ENCODE measurements at regions not wholly inside any gene's neighbourhood (a gene's known extent, or its start where the extent isn't known, plus 50 kb on each side); places are given as distances from the start of the nearest gene placed in this dataset.

DNA sequence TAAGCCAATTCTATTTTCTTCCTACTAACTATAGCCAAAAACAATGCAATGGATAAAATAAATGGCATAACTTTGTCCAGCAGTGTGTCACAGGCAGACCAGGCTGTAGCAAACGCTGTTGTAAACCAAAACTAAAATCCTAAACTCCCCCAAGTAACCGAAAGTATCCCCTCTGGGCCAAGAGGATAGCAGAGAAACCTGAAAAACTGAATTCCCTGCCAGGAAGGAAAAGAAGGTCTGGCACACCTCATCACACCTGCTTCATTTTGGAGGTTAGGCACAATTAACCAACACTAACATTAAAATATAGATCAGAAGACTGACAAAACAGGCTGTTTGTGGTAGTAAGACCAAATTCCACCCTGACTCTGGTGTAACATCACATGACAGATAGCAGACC, 356.8 kb upstream of the C1orf87 start:
- no peak for DNase-seq (ENCODE audit: low read depth)

DNA sequence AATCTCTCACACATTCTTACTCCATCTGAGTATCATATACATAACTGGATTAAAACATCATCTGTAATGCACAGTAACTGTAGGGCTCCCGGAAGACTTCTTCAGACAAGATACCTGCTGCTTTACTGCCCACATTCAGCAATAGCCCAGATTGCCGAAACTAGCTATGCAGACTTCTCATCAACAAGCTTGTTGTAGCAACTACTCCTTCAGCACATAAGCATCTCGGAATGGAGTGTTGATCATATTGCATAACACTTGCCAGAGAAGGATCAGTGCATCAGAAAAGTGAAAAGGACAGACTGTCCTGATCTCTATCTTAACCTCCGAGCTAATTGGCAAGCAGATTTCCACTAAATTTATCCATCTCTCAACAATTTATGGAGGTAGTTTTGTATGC, 354.6 kb upstream of the C1orf87 start:
- DNase-seq (ENCODE audit: low read depth) = no peak

DNA sequence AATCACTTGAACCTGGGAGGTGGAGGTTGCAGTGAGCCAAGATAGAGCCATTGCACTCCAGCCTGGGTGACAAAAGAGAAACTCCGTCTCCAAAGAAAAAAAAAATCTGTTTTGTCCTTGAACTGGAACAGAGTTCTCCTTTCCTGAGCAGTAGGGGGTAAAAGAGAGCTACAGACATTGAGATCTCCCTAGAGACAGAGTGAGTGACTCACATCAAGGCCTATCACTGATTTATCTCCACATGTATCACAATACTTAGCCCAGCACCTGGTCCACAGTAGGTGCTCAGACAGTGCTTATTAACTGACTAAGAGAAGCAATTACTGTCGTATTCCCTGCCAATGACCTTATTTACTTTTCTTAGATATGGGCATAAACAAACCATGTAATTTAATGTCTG, 354.1 kb upstream of the C1orf87 start:
- no peak for DNase-seq (ENCODE audit: low read depth)

DNA sequence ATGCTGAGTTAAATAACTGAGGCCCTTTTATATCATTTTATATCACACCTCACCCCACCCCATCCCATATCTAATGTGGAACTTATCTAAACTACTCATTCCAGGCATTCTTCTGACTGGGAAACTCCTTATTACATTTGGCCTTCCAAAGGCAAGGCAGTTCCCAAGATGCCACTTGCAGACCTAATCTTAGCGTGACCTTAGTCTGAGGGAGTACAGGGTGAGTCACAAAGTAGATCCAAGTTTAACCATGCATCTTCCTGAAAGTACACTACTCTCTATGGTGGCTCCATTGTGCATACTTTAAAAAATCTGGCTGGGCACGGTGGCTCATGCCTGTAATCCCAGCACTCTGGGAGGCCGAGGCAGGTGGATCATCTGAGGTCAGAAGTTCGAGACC, 353.6 kb upstream of the C1orf87 start:
- no peak for DNase-seq (ENCODE audit: low read depth)

DNA sequence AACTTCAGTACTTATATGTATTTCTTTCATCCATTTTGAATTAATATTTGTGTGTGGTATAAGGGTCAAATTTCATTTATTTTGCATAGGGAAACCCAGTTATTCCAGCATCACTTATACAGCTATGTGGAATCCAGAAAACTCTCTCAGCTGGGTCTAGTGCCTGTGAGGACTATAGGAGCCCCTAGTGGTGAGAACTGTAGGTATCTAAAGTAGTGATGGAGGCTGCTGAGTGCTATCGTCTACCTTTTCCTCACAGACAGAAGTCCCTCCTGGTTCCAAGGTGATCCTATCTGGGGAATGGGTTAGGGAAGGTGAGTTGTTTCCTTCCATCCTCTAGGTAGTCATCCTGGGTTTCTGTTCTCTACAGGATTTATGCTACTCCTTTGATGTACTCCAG, 352.0 kb upstream of the C1orf87 start:
- DNase-seq (ENCODE audit: low read depth) = no peak

DNA sequence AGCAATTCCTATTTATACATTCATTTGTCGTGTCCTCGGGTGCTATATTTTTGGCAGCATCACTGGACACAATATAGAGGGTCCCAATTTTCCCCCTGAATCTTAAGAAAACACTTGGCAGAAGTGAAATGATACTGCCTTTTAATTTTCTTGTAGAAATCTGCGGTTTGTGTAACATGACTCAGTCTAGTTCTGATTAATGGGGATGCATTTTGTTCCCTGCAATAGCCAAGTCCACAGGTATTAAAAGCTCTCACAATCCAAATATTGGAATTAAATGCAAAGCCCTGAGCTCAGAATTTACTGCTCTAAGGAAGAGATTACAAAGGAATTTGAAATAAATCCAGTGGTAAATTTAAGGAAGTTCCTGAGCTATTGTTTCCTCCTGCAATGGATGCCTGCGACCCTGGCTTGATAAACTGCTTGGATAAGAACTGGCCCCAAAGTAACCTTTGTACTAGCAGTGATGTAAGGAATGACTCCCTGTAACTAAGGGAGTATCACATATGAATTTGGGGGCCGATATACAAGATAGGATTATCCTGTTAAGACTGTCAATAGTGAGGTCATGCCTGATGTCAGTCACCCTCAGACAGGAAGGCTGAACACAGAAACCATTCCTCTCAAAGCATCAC, 349.7 kb upstream of the C1orf87 start:
- no peak for DNase-seq (ENCODE audit: low read depth)

DNA sequence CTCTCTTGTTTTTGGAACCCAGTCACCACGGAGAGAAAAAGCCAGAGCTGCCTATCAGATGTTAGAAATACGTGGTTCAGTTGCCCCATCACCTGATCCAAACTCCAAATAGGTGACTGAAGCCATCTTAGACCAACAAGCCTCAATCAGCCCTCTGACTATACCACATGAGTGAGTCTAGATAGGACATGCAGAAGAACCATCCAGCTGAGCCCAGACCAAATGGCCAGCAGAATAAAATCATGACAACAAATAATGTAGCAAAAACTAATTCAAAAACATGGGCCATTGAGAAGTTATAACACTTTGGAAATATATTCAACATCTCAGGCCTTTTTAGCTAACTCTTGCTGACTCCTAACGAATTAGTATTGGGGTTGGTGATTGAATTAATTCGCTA, 348.4 kb upstream of the C1orf87 start:
- DNase-seq (ENCODE audit: low read depth) = no peak

DNA sequence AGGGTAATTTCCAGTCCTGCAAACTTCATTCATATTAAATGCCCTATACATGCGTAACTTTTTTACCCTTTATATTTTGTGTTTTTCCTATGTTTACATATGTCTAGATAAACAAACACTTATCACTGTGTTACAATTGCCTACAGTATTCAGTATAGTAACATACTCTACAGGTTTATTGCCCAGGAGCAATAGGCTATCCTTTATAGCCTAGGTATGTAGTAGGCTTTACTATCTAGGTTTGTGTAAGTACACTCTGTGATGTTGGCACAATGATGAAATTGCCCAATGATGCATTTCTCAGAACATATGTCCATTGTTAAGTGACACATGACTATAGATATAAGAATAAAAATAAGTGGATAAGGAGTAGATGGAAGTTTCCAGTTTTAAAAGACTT, 345.5 kb upstream of the C1orf87 start:
- DNase-seq (ENCODE audit: low read depth) = no peak

DNA sequence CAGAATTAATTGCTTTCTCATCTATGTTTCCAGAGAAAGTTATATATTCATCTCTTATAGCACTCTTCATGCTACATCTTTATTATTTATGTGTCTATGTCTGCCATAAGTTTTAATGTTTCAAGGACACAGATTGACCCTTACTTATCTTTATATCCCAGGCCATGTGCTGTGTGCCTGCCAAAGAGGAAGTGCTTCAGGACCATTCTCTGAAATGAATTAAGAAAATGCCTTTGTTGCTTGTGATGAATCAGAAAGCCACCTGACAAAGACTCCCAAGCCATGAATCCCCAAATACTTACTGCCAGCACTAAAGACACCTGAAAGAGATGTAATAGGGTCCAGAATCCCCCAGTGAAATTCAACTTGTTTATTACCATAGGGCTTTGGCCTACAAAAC, 342.1 kb upstream of the C1orf87 start:
- no peak for DNase-seq (ENCODE audit: low read depth)

DNA sequence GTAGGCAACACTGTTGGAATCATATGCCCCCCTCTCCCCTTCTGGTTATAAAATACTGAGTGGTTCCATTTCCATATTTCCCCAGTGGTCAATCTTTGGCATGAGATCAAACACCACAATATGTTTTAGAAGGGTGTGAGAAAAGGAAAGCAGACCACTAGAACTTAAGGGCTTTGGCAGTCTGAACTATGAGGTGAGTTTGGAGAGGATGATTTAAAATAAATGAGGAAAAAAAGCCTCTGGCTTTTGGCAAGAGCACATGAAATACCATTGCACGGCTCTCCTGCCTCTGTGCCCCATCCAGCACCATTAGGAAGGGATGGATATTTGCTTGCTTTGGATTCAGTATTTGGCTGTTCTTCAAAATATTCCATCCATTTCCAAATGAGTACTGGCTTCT, 339.5 kb upstream of the C1orf87 start:
- DNase-seq (ENCODE audit: low read depth) = no peak

DNA sequence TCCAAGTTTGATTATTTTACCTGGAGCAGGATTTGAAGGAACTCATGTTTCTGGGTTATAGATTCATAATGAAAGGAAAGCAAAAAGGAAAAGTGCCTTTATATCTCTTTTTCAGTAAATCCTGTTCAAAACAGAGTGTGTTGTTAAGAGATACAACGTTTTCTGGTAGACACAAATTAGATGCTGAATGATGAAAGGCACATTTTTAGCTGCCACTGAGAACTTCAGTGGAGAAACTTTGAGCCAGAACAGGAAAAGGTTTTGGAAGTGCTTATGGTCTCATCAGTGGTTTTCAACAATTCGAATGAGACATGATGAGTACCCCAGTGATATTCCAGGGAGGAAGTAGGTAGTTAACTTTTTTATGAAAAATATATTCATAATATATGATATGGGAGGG, 338.0 kb upstream of the C1orf87 start:
- DNase-seq (ENCODE audit: low read depth) = no peak

DNA sequence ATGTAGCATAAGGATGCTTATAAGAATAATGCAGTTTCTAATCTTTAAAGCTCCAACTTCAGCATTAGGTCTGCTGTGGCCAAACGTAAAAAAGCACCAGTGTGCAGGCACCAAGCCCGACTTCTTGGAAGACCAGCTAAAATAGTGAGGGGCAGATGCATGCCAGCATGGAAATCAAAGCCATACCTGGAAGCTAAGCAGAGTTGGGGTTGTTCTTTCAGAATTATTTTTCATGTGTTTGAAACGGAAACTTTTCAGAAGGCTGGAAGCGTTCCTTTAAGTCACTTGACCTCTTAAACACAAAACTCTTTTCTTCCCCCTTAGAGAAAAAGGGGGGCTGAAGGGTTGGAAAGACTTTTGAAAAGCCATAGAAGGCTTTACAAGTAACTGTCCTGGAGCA, 329.2 kb upstream of the C1orf87 start:
- no peak for DNase-seq (ENCODE audit: low read depth)

DNA sequence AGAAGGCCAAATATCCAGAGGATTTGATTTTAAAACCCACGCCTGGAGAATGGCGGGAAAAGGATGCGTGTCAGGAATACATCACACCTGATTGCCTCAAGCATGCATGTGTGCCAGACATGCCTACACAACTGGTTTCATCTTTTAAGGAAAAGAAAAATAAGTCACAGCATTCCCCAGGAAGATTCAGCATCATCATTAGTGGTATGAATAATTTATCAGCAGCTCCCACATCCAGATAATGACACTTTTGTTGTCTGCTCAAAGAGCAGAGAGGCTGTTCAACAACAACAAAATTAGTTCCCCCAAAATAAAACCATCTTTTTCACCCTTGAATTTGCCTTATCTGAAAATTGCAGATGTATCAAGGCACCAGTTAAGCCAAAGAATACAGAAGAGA, 328.6 kb upstream of the C1orf87 start:
- no peak for DNase-seq (ENCODE audit: low read depth)

DNA sequence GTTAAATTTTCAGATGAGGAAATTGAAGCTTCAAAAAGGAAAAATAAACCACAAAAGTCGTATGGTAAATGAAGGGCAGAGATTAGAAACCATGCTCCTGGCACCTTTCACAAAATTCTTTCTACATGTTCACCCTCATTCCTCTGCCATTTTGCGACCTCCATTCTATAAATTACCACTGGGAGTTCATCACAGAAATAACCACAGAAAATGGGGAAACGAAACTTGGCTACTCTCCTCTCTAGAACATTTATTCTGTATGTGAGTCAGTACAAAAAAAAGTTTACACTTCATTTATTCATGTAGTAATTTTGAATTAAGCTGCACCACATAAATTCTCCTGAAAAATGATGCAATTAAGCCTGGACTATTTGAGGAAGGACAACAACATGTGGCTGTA, 320.9 kb upstream of the C1orf87 start:
- DNase-seq (ENCODE audit: low read depth) = no peak

DNA sequence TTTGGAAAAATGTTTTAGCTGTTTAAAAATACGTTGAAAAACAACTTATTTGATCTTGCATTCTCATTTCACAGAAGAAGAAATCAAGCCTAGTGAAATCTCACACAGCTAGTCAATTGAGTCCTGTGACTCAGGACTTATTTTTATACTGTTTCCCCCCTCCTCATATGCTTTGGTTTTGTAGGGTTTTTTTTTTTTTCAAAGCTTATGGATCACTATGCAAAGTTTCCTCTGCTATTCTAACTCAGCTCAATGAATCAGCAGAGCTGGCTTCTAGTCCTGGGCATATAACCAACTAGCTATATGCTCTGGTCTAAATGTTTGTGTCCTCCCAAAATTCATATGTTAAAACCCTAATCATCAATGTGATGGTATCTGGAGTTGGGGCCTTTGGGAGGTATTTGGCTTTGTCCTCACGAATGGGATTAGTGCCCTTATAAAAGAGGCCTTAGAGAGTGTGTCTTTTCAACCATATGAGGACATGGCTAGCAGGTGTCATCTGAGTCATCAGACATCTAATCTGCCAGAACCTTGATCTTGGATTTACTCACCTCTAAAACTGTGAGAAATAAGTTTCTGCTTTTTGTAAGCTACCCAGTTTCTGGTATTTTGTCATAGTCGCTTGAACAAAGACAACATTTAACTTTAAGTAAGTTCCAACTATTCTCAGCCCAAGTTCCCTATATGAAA, 317.2 kb upstream of the C1orf87 start:
- DNase-seq (ENCODE audit: low read depth) = no peak

DNA sequence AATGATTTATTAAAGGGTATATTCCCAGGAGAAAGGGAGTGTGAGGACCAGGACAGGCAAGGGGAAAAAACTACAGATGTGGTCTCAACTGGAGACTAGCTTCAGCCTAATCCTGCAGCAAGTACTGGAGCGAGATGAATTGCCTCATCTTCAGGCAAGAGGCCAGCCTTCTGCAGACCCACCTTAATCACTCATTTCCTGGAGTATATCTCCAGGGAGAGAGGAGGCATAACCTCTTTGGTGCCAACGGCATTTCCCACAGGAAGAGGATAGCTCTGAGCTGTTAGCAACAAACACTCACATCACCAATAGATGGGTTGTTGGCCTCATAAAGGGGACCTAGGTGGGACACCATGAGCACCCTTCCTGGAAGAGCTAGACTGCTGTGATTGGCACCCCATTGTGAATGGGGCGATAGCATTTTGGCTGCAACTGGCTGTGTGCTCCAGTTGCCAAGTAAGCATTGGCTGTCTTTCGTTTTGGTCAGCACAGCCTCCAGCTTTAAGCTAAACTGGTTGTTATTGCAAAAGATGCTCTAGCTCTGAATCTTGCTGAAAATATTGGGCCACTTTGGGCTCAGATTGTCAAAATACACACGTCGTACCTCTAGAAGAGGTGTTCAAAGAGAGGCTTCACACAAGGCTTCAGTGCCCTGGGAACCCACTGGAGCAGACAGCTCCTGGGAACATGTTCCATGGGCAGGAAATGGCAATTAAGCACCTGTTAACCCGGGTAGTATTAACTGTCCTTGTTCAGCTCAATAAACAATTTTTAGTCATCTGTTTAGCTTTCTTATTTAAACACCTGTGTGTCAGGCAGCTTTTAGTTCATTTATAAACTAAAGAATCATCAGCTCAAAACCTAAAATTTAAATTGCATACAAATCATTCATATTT, 314.8 kb upstream of the C1orf87 start:
- DNase-seq (ENCODE audit: low read depth) = no peak

DNA sequence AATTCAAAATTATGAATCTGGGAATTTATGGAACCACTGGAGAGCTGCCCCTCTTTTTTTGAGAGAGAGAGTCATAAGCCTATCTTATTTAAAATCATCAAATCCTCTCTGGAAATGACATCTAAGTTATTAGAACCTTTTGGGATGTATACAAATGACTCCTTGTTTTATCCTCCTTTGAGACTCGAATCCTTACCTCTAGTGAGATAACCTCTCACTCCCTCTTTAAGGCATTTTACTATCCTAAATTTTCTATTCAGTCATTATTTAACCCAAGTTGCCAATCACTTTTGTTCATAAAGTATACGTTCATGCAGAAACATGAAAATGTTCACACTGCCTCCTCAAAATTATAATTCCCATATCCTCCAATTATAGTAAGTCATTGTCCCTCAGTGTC, 313.6 kb upstream of the C1orf87 start:
- no peak for DNase-seq (ENCODE audit: low read depth)

DNA sequence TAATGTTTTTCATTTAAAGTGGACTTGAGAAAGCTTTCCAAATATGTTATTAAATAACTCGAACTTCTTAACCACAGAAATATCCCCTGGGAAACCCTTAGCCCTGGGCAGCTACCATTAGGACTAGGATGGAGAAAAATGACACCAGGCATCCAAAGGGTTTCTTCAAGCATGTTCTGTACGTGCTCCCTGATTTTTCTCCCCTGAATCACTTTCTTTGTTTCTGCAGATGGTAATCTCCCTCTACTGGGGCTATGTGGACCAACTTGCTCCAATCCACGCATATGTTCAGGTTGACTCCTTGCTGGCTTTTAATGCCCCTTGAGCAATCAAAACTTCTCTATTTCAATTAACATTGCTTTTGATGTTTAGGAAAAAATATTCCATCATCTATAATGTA, 312.7 kb upstream of the C1orf87 start:
- no peak for DNase-seq (ENCODE audit: low read depth)

DNA sequence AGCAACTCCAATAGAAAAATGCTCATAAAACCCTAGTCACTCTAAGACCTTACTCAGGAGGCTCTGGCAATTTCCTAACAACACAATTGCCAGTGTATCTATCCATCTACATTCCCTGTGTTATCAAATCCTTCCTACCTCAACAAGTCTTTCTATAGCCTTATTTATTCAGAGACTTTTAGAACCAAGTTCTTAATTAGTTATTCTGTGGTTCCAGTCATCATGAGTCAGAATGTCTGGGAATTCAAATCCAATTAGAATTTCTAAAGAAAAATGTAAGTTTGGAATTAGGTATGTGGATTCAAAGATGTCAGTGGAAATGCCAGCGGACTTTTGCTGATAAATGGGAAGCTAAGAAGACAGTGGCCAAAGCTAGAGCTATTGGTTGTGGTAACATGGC, 302.6 kb upstream of the C1orf87 start:
- DNase-seq (ENCODE audit: low read depth) = no peak

DNA sequence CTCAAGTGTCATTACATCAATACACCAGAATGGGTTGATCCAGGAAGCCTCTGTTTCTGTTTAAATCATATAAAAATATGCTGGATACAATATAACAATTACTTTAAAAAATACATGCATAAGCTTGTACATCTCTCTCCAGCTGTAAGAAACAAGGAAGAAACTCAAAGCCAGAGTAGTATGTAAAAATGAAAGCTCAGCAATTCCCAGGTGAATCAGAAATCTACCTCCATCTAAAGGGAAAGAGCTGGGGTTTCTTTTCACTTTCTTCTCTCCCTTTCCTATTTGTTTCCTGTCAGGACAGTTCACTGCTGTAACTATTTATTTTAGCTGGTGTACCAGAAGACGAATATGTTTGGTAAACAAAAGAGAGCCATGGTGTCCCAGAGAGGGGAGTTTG, 301.0 kb upstream of the C1orf87 start:
- DNase-seq (ENCODE audit: low read depth) = no peak

DNA sequence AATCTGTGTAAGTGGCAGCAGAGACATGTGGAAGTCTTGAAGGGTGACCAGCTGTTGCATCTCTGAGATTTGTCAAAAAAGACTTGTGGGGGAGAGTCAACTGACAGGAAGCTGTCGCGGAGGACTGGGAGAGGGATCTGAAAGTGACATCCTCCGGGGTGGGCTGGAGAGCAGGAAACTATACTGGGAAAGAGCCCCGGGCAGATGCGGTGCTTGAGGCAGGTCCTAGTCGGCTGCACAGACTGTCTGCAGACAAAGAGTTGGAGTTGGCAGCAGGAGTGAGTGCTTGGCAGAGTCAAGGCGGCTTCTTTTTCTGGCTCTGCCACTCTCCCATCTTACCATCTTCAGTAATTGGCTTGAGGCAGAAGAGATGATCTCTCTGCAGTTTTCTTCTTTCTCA, 294.0 kb upstream of the C1orf87 start:
- DNase-seq (ENCODE audit: low read depth) = no peak

DNA sequence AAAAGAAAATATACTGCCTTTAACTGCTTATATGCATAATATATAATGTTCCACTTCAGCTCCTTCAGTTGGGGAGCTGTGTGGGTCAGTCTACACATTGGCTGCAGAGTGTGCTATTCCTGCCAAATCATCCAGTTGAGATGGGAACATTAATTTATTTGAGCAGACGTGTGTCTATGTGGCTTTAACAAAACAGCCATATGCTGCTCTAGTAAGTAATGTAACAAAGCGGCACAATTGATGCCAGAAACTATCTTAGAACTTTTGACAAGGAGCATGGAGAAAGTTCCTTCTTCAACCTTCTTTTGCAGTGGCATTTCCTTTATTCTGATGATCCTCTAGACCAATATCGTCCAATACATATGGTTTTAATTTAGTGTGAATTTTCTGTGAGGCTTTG, 285.9 kb upstream of the C1orf87 start:
- DNase-seq (ENCODE audit: low read depth) = no peak

DNA sequence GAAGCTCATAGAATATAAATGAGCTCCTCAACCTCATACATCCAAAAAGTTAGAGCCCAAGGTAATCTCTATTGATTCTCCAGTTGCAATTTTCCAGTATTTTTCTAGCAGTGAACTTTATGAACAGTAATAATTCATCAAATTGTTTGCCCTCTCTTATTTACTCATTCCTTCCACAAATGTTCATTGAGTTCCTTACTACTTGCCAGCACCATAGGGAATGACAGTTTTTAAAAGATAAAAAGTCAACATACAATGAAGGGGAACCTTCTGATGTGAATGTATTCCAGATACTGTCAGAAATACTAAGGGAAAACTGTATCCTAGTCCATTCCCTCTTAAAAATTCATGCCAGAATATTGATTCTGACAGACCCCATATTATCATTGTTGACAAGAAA, 277.0 kb upstream of the C1orf87 start:
- no peak for DNase-seq (ENCODE audit: low read depth)

Measured in CMK (cell line).